ENCODE measurements at regions not wholly inside any gene's neighbourhood (a gene's known extent, or its start where the extent isn't known, plus 50 kb on each side); places are given as distances from the start of the nearest gene placed in this dataset.
"Not testable (repeated sequence)": the region's sequence is repeated elsewhere in the genome, so short reads cannot be mapped to it uniquely, and the experiment has no call there.

DNA sequence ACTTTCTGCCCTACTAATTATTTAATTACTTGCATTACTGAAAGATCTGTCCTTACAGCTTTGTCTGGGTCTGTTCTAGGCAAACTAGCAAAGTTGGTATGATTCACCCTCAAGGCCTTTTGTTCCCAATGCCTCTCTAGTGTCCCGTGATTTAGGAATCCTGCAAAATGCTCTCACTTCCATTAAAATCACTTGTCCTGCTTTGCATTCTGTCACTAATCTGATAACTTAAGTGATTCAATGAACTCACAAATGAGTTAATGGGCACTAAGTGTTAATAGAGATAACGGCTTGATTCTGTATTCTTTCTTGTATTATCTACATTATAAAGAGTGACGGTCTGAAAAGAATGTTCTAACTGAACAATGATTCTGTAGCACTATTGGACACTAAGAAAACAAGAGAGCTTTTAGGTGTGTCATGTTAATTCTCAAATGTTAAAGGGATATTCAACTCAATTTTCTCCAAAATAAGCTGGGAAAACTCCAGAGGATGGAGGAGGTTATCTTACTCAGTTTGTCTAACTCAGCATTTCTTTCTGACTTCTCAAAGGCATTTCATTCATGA is 697.3 kb downstream of the CETN3 start:
- no peak for DNase-seq

DNA sequence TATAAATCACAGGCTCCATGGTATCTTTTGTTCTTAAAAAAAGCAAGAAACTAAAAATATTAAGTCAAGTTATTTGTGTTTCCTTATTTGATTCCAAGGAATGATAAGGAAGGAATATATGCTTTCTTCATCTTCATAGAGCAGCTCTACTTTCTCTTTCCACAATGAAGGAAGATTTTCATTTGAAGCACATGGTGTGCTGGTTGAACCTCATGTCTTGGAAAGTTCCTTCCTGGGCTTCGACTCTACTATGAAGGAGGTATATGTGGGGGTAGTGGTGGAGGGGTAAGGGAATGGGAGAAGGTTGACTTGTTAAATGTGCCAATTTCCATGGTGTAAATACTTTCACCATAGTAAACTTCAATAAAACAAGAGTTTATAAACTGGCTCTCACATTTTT is 698.0 kb downstream of the CETN3 start:
- DNase-seq: no peak

DNA sequence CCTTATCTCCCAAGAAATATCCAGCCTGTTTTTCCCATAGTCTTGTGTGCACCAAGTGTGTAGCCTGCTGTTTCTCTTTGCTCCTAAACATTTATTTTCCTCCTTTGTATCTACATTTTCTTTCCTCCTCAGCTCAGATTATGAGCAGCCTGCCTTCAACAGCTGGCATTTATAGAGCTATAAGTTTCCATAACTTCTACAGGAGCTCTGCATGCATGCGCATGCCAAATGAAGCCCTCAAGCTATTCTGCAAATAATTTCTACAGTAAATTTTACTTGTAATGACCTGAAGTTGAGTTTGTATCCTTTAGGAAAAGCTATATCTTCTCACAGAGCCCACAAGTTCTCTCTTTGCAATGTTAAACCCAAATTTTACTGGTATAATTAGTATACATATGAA is 699.5 kb downstream of the CETN3 start:
- DNase-seq: no peak

DNA sequence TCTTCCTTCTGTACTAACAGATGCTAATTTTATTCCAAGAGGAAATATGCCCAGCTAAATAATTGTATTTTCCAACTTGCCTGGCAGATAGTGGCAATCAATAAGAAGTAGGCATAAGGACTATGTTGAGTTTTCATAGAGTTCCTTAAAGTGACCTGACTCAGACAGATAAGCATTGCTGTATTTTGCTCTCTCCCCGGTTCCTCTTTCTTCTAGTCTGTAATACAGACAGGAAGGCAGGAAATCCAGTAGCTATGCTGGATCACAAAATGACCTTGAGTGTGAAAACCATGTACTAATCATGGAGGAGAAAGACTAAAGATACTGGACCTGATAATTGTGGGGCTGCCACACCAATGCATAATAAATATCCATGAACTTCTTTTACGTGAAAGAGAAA is 701.7 kb downstream of the CETN3 start:
- no peak for DNase-seq

DNA sequence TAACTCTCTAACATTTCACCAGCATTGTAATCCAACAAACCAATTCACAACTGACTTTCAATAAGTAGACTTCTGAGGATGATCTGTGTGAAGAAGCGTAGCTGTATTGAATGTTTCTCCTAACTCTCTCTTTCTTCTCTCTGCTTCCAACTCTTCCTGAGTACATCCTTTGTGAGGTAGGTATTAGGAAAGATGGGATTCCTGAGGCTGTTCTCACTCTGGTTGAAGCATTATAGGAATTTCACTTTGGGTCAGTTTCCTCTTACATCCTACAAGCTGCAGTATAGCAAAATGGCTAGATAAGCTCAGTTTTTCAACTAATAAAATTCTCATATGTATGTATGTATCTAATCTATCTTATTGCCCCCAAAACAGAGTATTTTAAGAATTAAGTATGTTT is 702.8 kb downstream of the CETN3 start:
- no peak for DNase-seq

DNA sequence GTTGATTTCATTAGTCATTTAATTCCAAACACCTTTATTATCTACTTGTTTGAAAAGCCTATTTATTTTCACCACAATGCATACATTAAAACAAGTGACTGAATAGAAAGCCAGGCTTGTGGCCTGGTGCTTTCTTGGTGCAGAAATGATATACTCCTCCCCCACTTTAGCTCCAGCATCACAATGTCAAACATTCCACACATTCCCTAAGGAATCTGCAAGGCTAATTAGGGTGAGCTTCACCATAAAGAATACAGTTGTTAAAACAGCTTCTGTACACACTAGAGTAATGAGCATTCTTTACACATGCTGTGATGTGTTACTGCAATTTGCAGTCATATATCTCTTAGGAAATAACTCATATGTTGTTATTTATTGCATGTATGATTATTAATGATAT is 705.7 kb downstream of the CETN3 start:
- no peak for DNase-seq

DNA sequence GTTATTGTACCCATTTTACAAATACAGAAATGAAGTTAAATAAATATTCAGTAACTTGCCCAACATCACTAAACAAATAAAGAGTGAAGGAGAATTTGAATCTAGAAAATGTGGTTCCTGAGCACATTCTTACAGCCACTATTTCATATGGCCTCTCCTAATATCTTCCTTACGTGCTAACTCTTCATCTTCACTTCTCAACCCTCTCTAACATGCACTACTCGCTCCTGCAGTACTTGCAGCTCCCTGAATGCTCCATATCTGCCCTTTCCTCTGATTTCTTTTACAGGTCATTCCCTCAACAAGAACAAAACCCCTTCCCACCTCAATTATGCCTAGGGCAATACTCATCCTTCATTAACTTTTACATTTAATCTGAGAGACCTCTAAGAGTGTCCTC is 711.5 kb downstream of the CETN3 start:
- DNase-seq: no peak

DNA sequence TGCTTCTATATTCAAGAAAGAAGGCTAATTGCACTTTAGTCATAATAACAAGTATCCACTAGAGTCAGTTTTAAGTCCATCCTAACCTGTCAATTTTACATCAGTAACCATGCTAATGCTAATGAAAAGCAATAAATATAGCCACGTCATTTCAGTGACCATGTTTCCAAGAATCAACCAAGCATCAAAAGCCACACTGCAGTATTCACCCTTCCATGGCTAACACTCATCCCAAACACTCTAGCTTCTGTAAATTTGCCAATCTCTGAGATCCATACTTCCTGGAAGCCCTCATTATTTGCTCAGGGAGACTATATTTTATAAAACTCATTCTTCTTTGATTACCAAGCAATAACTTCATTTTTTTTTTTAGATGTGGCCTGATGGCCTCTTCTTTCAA is 712.0 kb downstream of the CETN3 start:
- no peak for DNase-seq

DNA sequence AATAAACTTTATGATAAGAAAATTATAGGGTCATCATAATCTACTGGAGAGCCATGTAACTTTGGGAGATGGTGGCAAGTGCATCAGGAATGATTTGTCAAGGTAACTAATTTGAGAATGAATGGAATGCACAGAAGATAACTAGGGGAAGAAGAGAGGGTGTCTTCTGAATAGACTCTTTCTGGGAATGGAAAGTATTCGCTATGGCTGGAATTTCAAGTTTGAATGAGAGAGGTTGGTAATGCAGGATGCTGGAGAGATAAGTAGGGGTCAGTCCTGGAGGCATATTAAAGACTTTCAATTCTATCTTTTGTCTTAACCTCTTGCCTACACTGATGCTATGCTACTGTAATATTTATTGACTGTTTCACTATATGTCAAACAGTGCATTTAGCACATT is 714.2 kb downstream of the CETN3 start:
- DNase-seq: no peak

DNA sequence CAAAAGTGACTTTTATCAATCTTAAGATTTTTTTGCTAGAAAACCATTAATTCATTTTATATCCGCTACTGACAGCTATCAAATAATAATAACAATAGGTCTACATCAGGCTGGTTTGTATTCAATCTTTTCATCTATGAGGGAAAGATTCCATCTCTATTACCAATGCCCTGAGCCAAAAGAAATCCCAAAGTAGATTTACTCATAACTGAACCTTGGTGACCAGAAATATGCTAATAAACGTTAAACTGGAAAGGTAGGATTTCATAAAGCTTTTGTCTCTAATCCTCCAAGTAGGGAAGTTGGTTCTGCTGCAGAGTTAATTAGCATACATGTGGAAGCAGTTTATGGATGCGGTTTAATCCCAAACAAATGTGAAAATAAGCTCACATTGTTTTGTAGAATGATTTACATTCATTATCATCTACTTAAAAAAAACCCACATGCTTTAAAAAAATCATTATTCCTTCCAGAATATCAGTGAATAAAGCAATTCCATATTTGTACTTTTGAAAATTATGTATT is 715.5 kb downstream of the CETN3 start:
- no peak for DNase-seq

DNA sequence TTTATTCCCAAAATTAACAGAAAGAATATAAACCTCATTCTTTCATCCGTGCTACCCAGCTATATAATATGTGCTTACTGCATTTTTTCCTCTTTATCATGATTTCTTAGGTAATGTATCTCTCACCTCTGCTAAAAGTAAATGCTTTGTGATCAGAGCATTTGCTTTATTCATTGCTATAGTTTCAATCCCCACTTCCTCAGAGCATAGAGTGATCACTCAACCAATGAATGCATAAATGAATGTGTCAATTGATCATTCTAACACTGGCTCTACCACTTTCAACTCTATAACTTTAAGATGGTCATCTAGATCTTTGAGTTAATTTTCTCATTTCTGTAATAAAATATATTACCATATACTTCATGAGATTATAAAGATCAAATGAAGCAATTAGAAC is 719.2 kb downstream of the CETN3 start:
- no peak for DNase-seq

DNA sequence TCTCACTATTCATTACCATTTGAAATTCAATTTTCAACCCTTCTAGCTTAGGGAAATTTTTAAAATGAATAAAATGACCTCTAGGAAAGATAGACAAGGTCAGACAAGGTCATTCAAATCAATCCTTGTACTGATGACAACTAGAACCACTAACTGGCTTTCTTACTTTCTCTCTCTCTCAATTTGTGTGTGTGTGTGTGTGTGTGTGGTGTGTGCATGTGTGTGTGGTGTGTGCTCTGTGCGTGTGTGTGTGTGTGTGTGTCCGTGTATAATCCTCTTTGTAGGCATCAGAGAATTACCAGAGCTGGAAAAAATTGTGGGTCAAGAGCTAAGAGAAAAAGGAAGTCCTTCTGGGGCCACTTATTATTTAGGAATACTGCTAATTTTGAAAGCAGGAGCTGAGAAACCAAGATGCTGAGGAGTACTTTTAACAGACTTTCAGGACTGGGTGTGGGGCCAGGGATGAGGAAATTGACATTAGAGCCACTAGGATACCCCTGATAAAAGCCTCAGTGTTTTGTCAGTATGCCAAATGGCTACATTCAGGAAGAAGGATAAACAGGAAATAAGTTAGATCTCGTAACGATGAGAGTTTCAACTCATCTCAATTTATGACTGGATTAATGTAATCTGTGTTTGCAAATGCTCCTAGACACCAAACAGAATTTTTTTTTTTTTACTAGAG is 723.3 kb downstream of the CETN3 start:
- no peak for DNase-seq

DNA sequence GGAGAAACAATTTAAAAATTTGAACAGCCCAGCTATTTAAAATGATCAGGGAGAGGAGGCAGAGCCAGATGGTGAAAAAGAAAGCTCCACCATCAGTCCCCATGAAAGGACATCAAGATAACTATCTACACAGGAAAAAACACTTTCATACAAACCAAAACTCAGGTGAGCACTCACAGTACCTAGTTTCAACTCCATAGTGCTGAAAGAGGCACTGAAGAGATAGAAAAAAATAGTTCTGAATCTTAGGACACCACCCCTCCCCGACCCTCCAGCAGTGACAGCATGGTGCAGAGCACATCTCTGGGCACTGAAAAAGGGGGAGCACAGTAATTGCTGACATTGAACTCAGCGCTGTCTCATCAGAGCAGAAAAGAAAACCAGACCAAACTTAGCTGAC is 732.9 kb downstream of the CETN3 start:
- DNase-seq: no peak

DNA sequence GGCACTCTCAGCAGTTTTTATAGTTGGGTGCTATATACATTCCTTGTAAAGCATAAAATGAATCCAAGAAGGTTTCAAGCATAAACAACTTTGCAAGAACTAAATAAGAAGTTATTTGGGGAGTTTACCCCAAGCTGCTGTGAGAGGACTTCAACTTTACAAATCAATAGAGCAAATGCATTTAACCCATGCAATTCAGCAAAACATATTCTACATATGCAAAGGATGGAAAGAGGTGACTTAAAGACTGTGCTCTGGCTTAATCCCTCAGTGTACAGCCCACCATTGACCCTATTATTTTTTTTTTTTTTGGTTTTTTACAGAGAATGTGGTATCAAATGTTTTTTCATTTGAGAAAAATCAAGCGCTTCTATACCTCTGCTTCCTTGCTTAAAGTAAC is 736.5 kb downstream of the CETN3 start:
- no peak for DNase-seq

DNA sequence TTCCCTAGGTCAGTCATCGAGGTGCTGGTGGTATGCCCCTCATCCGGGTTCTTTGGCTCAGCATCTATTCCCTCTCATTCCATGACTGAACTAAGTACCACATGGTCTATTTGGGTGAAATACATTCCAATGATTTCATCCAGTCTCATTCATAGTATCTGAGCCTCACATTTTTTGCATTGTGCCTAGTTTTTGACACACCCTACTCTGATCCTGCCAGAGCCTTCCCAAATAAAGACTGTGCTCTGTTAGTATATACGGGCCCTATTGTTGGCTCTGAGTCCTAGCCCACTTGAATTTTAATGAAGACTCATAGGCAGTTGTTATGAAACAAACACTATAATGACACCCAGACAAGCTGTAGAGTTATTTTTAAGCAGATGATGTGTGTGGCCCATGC is 740.7 kb downstream of the CETN3 start:
- DNase-seq: no peak

DNA sequence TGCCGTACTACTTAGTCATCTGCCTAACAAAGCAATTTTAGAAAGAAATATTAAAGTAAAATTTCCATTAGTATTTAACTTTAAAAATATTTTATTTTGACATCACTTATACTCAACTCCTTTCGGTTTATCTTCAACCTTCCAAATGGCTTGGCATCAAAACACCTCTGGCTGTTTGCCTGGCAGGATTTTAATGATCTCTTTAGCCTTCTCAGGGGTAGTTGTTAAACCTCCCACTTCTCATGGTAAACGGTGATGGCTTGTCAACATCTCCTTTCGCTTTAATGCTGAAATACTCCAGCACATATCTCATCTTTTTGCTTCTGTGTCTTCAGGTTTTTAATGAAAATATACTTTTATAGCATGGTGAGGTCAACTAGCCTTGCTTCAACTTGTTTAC is 747.1 kb downstream of the CETN3 start:
- DNase-seq: no peak

DNA sequence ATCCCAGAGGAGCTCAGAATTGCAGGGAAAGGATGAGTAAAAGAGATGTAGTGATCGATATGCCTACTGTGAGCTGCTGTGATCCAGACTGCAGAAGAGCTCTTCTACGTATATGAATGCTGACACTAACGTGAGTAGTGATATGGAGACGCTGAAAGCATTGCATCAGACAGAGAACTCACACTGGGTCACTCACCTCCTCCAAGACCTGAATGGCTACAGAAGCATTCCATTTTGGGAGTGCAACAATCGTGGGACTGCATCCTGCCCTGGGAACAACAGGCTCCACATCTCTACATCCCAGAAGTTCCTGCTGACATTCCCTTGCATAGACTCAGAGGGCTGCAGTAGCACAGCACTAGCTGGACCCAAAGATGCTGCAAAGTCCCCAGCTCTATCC is 755.9 kb upstream of the MEF2C start:
- no peak for DNase-seq

DNA sequence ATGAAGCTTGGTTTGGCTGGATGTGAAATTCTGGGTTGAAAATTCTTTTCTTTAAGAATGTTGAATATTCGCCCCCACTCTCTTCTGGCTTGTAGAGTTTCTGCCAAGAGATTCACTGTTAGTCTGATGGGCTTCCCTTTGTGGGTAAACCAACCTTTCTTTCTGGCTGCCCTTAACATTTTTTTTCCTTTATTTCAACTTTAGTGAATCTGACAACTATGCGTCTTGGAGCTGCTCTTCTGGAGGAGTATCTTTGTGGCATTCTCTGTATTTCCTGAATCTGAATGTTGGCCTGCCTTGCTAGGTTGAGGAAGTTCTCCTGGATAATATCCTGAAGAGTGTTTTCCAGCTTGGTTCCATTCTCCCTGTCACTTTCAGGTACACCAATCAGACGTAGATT is 751.2 kb upstream of the MEF2C start:
- DNase-seq: not testable (repeated sequence)

DNA sequence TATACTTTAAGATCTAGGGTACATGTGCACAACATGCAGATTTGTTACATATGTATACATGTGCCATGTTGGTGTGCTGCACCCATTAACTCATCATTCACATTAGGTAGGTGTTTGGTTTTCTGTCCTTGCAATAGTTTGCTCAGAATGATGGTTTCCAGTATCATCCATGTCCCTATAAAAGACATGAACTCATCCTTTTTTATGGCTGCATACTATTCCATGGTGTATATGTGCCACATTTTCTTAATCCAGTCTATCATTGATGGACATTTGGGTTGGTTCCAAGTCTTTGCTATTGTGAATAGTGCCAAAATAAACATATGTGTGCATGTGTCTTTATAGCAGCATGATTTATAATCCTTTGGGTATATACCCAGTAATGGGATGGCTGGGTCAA is 747.1 kb upstream of the MEF2C start:
- not testable (repeated sequence) for DNase-seq

DNA sequence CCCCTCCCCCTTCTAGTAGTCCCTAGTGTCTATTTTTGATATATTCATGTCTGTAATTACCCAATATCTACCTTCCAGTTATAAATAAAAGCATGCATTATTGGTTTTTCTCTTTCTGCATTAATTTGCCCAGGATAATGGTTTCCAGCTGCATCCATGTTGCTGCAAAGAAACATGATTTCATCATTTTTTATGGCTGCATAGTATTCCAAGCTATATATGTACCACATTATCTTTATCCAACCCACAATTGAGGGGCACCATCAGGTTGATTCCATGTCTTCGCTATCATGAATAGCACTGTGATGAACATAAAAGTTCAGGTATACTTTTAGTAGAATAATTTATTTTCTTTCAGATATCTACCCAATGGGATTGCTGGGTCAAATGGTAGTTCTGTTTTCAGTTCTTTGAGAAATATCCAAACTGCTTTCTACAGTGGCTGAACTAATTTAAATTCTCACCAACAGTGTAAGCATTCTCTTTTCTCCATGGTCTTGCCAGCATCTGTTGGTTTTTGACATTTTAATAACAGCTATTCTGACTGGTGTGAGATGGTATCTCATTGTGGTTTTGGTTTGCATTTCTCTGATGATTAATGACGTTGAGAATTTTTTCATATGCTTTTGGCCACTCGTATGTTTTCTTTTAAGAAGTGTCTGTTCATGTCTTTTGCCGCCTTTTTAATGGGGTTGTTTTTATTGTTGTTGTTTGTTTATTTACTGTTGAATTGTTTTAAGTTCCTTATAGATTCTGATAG is 746.1 kb upstream of the MEF2C start:
- DNase-seq: no peak

DNA sequence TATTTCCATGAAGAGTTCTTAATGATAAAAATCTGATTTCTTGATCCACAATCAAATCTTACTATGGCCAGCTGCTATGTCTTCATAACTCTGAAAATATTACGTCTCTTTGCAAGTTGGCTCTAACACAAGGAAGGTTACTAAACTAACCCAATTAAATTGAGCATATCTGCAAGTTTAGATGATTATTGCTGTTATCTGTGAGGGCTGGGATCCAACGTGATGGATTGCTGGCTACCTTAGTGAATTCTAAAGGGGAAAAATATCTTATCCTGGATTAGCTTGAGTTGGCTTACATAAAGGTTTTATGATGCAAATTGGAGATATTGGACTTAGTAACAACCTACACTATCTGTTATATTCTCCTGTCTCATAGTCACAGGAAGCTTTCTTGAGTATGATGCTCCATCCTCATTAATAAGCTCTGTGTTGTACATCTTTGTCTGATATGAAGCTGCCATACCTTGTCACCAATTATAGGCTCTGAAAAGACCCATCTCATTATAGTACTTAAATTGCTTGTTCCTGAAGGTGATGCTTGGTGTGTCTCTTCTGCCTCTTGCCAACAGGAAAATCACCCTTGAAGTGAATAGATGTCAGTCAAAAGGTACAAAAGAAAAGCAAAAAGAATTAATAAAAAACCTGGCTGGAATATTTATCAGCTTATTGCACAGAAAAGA is 733.0 kb upstream of the MEF2C start:
- no peak for DNase-seq

DNA sequence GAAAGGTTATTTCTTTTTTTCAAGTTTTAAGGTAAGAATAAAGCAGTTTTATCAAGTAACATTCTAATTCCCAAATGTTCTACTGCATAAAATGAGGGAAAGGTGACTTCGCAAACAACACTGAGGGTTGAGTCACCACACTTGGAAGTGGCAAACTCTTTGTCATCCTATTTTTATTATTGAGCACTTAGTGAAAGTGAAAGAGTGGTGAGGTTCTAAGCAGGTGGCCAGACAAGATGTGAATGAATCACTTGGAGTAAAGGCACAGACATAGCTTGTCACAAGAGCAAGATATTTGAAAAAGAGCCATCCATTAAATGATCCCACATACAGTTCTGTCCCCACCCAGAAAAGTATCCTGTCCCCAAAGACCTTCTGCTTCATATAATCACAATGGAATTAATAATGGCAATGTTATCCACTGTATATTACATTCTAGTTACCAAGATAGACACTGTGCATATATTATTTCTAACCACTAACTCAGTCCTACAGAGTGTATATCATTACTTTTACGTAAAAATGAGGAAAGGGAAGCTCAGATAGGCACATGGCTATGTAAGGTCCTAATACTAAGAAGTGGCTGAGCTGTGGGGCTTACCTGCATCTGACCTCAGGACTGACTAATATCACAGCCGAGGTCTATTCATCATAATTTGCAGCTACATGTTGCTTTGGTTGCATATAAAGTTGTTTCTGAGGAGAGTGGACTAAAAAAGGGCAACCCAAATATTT is 730.4 kb upstream of the MEF2C start:
- no peak for DNase-seq

Data from effector CD4-positive, alpha-beta T cell (primary cell).